ENCODE measurements at regions not wholly inside any gene's neighbourhood (a gene's known extent, or its start where the extent isn't known, plus 50 kb on each side); places are given as distances from the start of the nearest gene placed in this dataset.

GRCh38 chr14:71183876-71184689, 276.8 kb downstream of the PCNX1 start:
- no peaks in the 10 kb centered on the region for H3K9me3 ChIP-seq (ENCODE audit: control insufficient read depth, insufficient read depth, low read length)
- no peaks in the 10 kb centered on the region for H3K36me3 ChIP-seq (ENCODE audit: control insufficient read depth, insufficient read depth, low read length)
- H3K27me3 ChIP-seq (ENCODE audit: control insufficient read depth, insufficient read depth, low read length) = no peaks in the 10 kb centered on the region
- H3K4me3 ChIP-seq (ENCODE audit: low read depth, low read length) = no peak overlapping the region
- H3K9ac ChIP-seq (ENCODE audit: low read depth, low read length) = no peak overlapping the region
- H3K4me1 ChIP-seq (ENCODE audit: control insufficient read depth, insufficient read depth, low read length) = peaks cover 4% of the 10 kb centered on the region

- Histone ChIP-seq H3K9me3 (ENCODE audit: control insufficient read depth, insufficient read depth, low read length) (no peaks in the 10 kb centered on the region), H3K36me3 (ENCODE audit: control insufficient read depth, insufficient read depth, low read length) (no peaks in the 10 kb centered on the region), H3K9ac (ENCODE audit: low read depth, low read length) (no peak overlapping the region), H3K27me3 (ENCODE audit: control insufficient read depth, insufficient read depth, low read length) (no peaks in the 10 kb centered on the region), H3K4me3 (ENCODE audit: low read depth, low read length) (no peak overlapping the region), H3K4me1 (ENCODE audit: control insufficient read depth, insufficient read depth, low read length) (peaks cover 4% of the 10 kb centered on the region)
Observed at GRCh38 chr14:71185637-71186036, 278.4 kb downstream of the PCNX1 start.

DNA sequence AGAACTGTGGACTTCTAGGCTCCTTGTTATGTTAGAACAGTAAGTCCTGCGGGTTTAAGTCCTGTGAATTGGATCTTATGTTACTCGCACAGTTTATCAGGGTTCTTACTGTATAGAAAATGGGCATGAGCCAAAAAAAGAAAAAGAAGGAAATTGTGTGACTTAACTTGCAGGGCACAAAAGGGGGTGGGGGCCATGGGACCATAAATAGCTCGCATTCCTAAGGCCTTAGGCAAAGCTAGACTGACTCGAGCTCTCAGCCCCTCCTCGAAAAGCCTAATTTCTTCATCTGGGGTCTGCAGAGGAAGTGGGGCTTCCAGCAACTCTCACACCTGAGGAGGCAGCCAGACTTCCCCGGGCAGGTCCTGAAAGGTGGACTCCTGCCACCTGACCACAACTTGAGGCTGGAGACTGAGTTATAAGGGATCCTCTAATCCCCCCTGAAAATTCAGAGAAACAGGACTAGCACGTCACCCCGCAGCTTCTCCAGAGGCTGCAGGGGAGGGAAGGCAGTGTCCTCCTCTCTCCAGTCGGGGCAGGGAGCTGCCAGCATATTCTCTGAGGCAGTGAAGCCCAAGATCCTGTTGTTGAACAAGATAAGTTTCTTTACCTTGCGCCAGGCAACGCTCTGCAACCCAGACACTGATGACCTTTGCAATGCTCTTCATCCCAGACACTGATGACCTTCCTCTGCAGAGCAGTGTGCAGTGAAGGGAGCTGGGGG, 280.5 kb downstream of the PCNX1 start:
- Histone ChIP-seq H3K36me3 (ENCODE audit: control insufficient read depth, insufficient read depth, low read length) (no peaks in the 10 kb centered on the region), H3K4me1 (ENCODE audit: control insufficient read depth, insufficient read depth, low read length) (peaks cover 4% of the 10 kb centered on the region), H3K9ac (ENCODE audit: low read depth, low read length) (no peak overlapping the region), H3K9me3 (ENCODE audit: control insufficient read depth, insufficient read depth, low read length) (no peaks in the 10 kb centered on the region), H3K27me3 (ENCODE audit: control insufficient read depth, insufficient read depth, low read length) (no peaks in the 10 kb centered on the region), H3K4me3 (ENCODE audit: low read depth, low read length) (no peak overlapping the region)

DNA sequence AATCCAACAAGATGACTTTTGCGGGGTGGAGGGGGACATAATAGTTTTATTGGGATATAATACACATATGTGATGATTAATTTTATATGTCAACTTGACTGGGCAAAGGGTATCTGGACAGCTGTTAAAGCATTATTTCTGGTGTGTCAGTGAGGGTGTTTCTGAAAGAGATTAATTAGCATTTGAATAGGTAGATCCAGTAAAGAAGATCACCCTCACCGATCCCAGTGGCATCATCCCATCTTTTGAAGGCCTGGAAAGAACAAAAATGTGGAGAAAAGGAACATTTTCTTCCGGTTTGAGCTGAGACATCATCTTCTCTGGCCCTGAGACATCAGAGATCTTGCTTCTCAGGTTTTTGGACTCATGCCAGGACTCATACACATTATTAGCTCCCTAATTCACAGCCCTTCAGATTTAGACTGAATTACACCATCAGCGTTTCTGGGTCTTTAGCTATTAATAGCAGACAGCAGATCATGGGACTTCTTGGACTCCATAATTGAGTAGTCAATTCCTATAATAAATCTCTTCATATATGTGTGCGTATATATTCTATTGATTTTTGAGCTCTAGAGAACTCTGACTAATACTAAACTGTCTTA, 283.6 kb downstream of the PCNX1 start:
- Histone ChIP-seq H3K9me3 (ENCODE audit: control insufficient read depth, insufficient read depth, low read length) (no peaks in the 10 kb centered on the region), H3K27me3 (ENCODE audit: control insufficient read depth, insufficient read depth, low read length) (no peaks in the 10 kb centered on the region), H3K4me1 (ENCODE audit: control insufficient read depth, insufficient read depth, low read length) (peaks cover 18% of the 10 kb centered on the region), H3K36me3 (ENCODE audit: control insufficient read depth, insufficient read depth, low read length) (no peaks in the 10 kb centered on the region), H3K4me3 (ENCODE audit: low read depth, low read length) (no peak overlapping the region), H3K9ac (ENCODE audit: low read depth, low read length) (no peak overlapping the region)

GRCh38 chr14:71193663-71194062, 286.4 kb downstream of the PCNX1 start:
- Histone ChIP-seq H3K27me3 (ENCODE audit: control insufficient read depth, insufficient read depth, low read length) (no peaks in the 10 kb centered on the region), H3K4me1 (ENCODE audit: control insufficient read depth, insufficient read depth, low read length) (peaks cover 14% of the 10 kb centered on the region), H3K9me3 (ENCODE audit: control insufficient read depth, insufficient read depth, low read length) (no peaks in the 10 kb centered on the region), H3K9ac (ENCODE audit: low read depth, low read length) (no peak overlapping the region), H3K4me3 (ENCODE audit: low read depth, low read length) (no peak overlapping the region), H3K36me3 (ENCODE audit: control insufficient read depth, insufficient read depth, low read length) (no peaks in the 10 kb centered on the region)

DNA sequence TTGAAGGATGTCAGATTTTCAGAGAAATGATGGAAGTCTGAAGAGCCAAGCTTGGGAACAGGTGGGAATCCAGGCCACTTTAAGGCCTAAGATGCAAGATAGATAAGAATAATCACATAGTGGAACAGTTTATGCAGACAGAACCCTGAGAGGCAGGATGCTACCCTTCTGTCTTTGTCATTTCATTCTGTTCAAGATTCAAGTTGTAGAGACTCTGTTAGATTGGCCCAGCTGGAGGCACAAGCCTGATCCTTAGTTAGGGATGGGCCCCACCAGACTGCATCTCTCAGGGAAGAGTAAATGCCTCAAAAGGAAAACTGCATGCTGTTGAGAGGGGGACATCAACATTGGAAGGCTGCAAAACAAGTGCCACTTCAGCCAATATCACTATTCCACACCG, 287.0 kb downstream of the PCNX1 start:
- no peaks in the 10 kb centered on the region for H3K9me3 ChIP-seq (ENCODE audit: control insufficient read depth, insufficient read depth, low read length)
- H3K27me3 ChIP-seq (ENCODE audit: control insufficient read depth, insufficient read depth, low read length) = no peaks in the 10 kb centered on the region
- no peaks in the 10 kb centered on the region for H3K36me3 ChIP-seq (ENCODE audit: control insufficient read depth, insufficient read depth, low read length)
- H3K4me3 ChIP-seq (ENCODE audit: low read depth, low read length) = no peak overlapping the region
- no peak overlapping the region for H3K9ac ChIP-seq (ENCODE audit: low read depth, low read length)
- peaks cover 14% of the 10 kb centered on the region for H3K4me1 ChIP-seq (ENCODE audit: control insufficient read depth, insufficient read depth, low read length)

DNA sequence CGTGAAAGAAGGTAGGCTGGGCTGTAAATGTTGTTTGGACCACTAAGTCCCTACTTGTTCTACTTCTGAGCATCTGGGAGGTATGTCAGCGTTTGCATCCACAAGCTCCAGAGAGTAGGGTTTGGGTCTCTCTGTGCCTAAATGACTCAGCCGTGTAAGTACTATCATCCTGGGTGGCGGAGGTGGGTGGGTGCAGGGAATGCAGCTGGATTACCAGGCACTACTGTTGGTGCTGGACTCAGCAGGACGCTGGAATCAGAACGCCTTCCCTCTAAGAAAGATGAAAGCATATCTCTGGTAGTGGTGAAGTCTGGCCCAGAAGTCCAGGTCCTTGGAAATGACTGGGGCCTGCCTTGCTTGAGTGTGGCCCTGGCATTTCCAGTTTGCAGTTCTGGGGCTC, 289.7 kb downstream of the PCNX1 start:
- no peak overlapping the region for H3K4me3 ChIP-seq (ENCODE audit: low read depth, low read length)

GRCh38 chr14:71198687-71199086, 291.4 kb downstream of the PCNX1 start:
- no peaks in the 10 kb centered on the region for H3K27me3 ChIP-seq (ENCODE audit: control insufficient read depth, insufficient read depth, low read length)
- H3K9me3 ChIP-seq (ENCODE audit: control insufficient read depth, insufficient read depth, low read length) = no peaks in the 10 kb centered on the region
- H3K36me3 ChIP-seq (ENCODE audit: control insufficient read depth, insufficient read depth, low read length) = no peaks in the 10 kb centered on the region
- H3K9ac ChIP-seq (ENCODE audit: low read depth, low read length) = no peak overlapping the region
- H3K4me1 ChIP-seq (ENCODE audit: control insufficient read depth, insufficient read depth, low read length) = peaks cover 6% of the 10 kb centered on the region
- no peak overlapping the region for H3K4me3 ChIP-seq (ENCODE audit: low read depth, low read length)

More for the DNA sequence above, 289.7 kb downstream of the PCNX1 start:
- Histone ChIP-seq H3K9me3 (ENCODE audit: control insufficient read depth, insufficient read depth, low read length) (no peaks in the 10 kb centered on the region), H3K4me1 (ENCODE audit: control insufficient read depth, insufficient read depth, low read length) (peaks cover 14% of the 10 kb centered on the region), H3K36me3 (ENCODE audit: control insufficient read depth, insufficient read depth, low read length) (no peaks in the 10 kb centered on the region), H3K27me3 (ENCODE audit: control insufficient read depth, insufficient read depth, low read length) (no peaks in the 10 kb centered on the region), H3K9ac (ENCODE audit: low read depth, low read length) (no peak overlapping the region)

GRCh38 chr14:71201840-71202239, 294.6 kb downstream of the PCNX1 start:
- Histone ChIP-seq H3K4me1 (ENCODE audit: control insufficient read depth, insufficient read depth, low read length) (no peaks in the 10 kb centered on the region), H3K36me3 (ENCODE audit: control insufficient read depth, insufficient read depth, low read length) (no peaks in the 10 kb centered on the region), H3K4me3 (ENCODE audit: low read depth, low read length) (no peak overlapping the region), H3K27me3 (ENCODE audit: control insufficient read depth, insufficient read depth, low read length) (no peaks in the 10 kb centered on the region), H3K9me3 (ENCODE audit: control insufficient read depth, insufficient read depth, low read length) (no peaks in the 10 kb centered on the region), H3K9ac (ENCODE audit: low read depth, low read length) (no peak overlapping the region)

DNA sequence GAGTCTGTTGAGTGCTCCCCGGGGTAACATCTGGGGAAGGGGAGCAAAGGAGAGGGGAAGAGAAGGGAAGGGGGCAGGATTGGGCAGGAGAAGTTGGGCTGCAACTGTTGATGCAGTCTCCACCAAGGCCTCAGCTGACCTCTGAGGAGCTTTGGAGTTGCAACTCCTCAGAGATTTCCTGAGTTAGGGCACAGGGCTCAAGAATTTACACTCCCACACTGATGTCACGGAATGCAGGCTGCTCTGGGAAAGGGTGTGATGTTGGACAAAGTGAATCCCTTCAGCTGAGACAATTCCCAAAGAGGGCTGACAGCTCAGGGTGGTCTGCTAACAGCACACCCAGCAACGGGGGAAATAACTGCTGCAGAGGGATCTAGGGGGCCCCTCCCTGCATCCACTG, 295.6 kb downstream of the PCNX1 start:
- Histone ChIP-seq H3K4me3 (ENCODE audit: low read depth, low read length) (no peak overlapping the region), H3K4me1 (ENCODE audit: control insufficient read depth, insufficient read depth, low read length) (no peaks in the 10 kb centered on the region), H3K9me3 (ENCODE audit: control insufficient read depth, insufficient read depth, low read length) (no peaks in the 10 kb centered on the region), H3K9ac (ENCODE audit: low read depth, low read length) (no peak overlapping the region), H3K27me3 (ENCODE audit: control insufficient read depth, insufficient read depth, low read length) (no peaks in the 10 kb centered on the region), H3K36me3 (ENCODE audit: control insufficient read depth, insufficient read depth, low read length) (no peaks in the 10 kb centered on the region)

DNA sequence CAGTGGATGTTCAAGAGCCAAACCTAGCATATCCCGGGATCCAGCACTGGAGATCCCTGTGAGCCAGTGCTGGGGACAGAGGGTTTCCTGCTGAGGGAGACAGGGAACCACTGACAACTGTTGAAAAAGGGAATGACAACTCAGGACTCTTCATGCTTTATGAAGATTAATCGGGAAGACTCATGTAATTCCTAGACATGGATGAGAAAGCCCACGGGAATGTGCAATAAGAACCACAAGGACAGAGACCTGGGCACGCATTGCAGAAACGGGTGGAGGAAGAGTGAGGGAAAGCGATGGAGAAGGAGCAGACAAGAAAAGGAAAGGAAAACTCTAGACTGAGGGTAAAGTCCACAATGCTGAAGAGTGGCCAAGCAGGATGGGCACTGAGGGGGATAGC, 296.0 kb downstream of the PCNX1 start:
- H3K36me3 ChIP-seq (ENCODE audit: control insufficient read depth, insufficient read depth, low read length) = no peaks in the 10 kb centered on the region
- no peaks in the 10 kb centered on the region for H3K27me3 ChIP-seq (ENCODE audit: control insufficient read depth, insufficient read depth, low read length)
- no peak overlapping the region for H3K4me3 ChIP-seq (ENCODE audit: low read depth, low read length)
- H3K4me1 ChIP-seq (ENCODE audit: control insufficient read depth, insufficient read depth, low read length) = no peaks in the 10 kb centered on the region
- no peaks in the 10 kb centered on the region for H3K9me3 ChIP-seq (ENCODE audit: control insufficient read depth, insufficient read depth, low read length)
- H3K9ac ChIP-seq (ENCODE audit: low read depth, low read length) = no peak overlapping the region

DNA sequence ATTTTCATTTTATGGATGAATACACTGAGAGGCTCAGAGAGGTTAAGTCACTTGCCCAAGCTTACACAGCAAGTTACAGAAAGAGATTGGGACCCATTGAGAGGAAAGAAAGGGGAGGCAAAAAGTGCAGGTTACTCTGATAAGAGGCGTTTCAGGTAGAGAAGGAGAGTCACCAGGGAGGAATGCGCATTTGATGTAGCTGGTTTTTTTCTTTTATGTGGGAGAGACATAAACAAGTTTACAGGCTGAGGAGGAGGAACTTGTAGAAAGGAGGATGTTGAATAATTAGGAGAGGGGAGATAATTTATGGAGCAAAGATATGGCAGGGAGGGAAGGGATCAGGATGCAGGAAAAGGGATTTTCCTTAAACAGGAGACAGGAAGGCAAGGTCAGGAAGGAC, 297.0 kb downstream of the PCNX1 start:
- Histone ChIP-seq H3K9ac (ENCODE audit: low read depth, low read length) (no peak overlapping the region), H3K27me3 (ENCODE audit: control insufficient read depth, insufficient read depth, low read length) (no peaks in the 10 kb centered on the region), H3K36me3 (ENCODE audit: control insufficient read depth, insufficient read depth, low read length) (no peaks in the 10 kb centered on the region), H3K4me1 (ENCODE audit: control insufficient read depth, insufficient read depth, low read length) (no peaks in the 10 kb centered on the region), H3K9me3 (ENCODE audit: control insufficient read depth, insufficient read depth, low read length) (no peaks in the 10 kb centered on the region), H3K4me3 (ENCODE audit: low read depth, low read length) (no peak overlapping the region)
